B cell (primary cell): ENCODE measurements at regions not wholly inside any gene's neighbourhood (a gene's known extent, or its start where the extent isn't known, plus 50 kb on each side); places are given as distances from the start of the nearest gene placed in this dataset.

Experiments used
- EZH2 ChIP-seq: IDR thresholded peaks from 2 replicates; pipeline ENCODE4 v1.6.1; 2012; ENCODE audit warnings: borderline replicate concordance, low read depth, mild to moderate bottlenecking, moderate library complexity, low read length; ENCODE audit not compliant: insufficient read depth, poor library complexity, severe bottlenecking
- TF ChIP-seq, protein P1 (sequence below): fragments of 200-600 bp; IDR thresholded peaks from one replicate; pipeline ENCODE4 v1.8.0; 2022; ENCODE audit warnings: antibody characterized with exemption, mild to moderate bottlenecking

DNA sequence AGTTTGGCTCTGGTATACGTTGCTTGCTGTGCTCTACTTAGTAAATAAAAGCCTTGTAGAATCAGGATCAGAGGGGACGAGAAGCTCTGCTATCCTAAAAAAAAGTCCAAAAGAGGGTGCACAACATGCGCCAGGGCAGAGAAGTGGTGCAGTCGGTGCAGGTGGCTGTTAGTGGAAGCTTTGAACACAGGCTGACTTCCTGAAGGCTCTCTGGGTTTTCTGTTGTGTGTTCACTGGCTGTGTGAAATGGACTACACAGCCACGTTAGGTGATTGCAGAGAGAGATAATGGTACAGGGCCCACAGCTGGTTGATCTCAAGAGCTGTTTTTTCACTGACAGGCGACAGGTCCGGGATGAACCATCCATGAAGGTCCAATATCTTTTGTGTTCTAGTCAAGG, 167.4 kb downstream of the TMEM167A start:
- TF ChIP-seq, protein P1, sequence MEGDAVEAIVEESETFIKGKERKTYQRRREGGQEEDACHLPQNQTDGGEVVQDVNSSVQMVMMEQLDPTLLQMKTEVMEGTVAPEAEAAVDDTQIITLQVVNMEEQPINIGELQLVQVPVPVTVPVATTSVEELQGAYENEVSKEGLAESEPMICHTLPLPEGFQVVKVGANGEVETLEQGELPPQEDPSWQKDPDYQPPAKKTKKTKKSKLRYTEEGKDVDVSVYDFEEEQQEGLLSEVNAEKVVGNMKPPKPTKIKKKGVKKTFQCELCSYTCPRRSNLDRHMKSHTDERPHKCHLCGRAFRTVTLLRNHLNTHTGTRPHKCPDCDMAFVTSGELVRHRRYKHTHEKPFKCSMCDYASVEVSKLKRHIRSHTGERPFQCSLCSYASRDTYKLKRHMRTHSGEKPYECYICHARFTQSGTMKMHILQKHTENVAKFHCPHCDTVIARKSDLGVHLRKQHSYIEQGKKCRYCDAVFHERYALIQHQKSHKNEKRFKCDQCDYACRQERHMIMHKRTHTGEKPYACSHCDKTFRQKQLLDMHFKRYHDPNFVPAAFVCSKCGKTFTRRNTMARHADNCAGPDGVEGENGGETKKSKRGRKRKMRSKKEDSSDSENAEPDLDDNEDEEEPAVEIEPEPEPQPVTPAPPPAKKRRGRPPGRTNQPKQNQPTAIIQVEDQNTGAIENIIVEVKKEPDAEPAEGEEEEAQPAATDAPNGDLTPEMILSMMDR: no peak
- no peak for TF ChIP-seq EZH2
